ENCODE measurements at regions not wholly inside any gene's neighbourhood (a gene's known extent, or its start where the extent isn't known, plus 50 kb on each side); places are given as distances from the start of the nearest gene placed in this dataset.

DNA sequence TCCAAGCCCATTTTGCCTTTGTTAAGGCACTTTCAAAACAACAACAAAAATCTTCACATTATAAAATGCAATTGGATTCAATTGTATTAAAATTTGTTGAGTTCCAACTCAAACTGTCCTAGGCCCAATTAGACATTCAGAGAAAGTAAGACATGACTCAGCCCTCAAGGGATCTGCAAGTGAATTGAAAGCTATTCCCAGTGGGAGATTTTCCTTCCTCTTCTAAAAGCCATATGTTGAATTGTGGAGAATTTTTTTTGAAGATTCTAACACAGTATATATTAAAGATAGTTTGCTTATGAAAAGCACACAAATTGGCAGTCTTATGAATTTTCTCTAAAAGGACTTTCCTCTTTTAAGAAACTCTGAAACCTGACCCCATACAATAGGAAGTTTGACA, 268.0 kb upstream of the PARD3B start:
- no peaks in the 10 kb centered on the region for H3K9me3 Mint-ChIP-seq (ENCODE audit: low read depth)
- H3K36me3 Mint-ChIP-seq, result no peaks in the 10 kb centered on the region
- no peak overlapping the region for H3K4me3 Mint-ChIP-seq
- peaks cover 3% of the 10 kb centered on the region for H3K27me3 Mint-ChIP-seq
- no peaks in the 10 kb centered on the region for H3K4me1 Mint-ChIP-seq (ENCODE audit: low read depth)
- H3K27ac Mint-ChIP-seq, result no peak overlapping the region

DNA sequence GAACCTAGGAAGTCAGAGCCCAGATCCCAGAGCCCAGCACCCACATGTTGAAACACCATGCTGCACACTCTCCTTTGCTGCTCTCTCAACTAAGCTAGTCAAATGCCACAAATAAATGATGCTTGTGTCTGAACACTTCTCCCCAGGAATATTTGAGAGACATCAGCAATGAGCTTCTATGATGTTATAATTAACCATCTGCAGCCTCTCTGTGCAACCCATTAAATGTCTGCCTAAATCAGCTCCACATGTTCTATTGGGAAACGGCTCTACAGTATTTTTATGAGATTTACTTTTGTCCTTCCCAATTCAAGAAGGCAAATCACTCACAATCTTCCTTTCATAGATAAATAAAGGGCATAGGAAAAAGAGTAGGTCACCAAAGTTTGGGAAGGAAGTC, 266.8 kb upstream of the PARD3B start:
- H3K27me3 Mint-ChIP-seq, result peaks cover 3% of the 10 kb centered on the region
- no peaks in the 10 kb centered on the region for H3K9me3 Mint-ChIP-seq (ENCODE audit: low read depth)
- H3K4me3 Mint-ChIP-seq, result no peak overlapping the region
- no peak overlapping the region for H3K27ac Mint-ChIP-seq
- H3K36me3 Mint-ChIP-seq, result no peaks in the 10 kb centered on the region
- H3K4me1 Mint-ChIP-seq (ENCODE audit: low read depth), result no peaks in the 10 kb centered on the region

DNA sequence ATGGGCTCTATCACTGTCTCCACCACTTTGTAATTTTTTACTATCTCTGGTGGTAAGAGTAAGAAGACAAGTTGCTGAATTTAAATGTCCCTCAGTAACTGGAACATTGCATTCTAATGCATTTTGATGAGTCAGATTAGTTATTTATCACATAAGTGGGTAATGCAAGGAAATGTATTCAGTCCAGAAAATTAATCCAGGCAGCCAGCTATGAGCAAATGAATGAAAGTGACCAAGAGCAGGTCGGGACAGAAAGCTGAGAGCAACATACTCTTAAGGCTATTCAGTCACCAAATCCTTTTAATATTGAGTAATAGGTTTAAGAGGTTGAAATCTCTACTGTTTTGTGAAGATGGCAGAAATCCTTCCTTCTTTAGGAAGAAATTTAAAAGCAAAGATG, 265.5 kb upstream of the PARD3B start:
- Mint-ChIP-seq H3K27me3 (peaks cover 3% of the 10 kb centered on the region), H3K4me1 (ENCODE audit: low read depth) (no peaks in the 10 kb centered on the region), H3K27ac (no peak overlapping the region), H3K4me3 (no peak overlapping the region), H3K9me3 (ENCODE audit: low read depth) (no peaks in the 10 kb centered on the region), H3K36me3 (no peaks in the 10 kb centered on the region)

DNA sequence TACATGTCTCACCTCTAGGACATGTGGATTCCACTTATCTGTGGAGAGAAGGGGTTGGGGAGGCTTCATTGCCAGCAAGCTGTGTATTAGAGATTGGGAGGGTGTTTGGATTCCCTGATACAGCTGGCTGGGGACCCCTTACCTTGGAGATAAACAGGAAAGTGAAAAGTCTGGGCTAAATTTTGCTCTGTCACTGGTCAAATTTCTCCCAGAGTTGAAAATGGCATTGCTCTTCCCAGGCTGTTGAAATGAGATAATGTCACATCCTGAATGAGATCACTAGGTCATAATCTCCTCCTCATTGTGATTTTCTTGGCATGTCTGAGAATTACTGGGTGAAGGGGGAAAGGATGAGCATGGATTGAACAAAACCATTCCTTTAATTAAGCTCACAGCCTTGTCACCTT, 265.0 kb upstream of the PARD3B start:
- peaks cover 3% of the 10 kb centered on the region for H3K27me3 Mint-ChIP-seq
- H3K4me1 Mint-ChIP-seq (ENCODE audit: low read depth), result no peaks in the 10 kb centered on the region
- H3K36me3 Mint-ChIP-seq, result no peaks in the 10 kb centered on the region
- H3K4me3 Mint-ChIP-seq, result no peak overlapping the region
- no peak overlapping the region for H3K27ac Mint-ChIP-seq
- no peaks in the 10 kb centered on the region for H3K9me3 Mint-ChIP-seq (ENCODE audit: low read depth)

GRCh38 chr2:204282081-204282480, 263.2 kb upstream of the PARD3B start:
- Mint-ChIP-seq H3K36me3 (no peaks in the 10 kb centered on the region), H3K27me3 (peaks cover 6% of the 10 kb centered on the region), H3K9me3 (ENCODE audit: low read depth) (no peaks in the 10 kb centered on the region), H3K4me1 (ENCODE audit: low read depth) (no peaks in the 10 kb centered on the region), H3K4me3 (no peak overlapping the region), H3K27ac (no peak overlapping the region)

GRCh38 chr2:204282525-204282924, 262.8 kb upstream of the PARD3B start:
- peaks cover 6% of the 10 kb centered on the region for H3K27me3 Mint-ChIP-seq
- no peak overlapping the region for H3K4me3 Mint-ChIP-seq
- no peaks in the 10 kb centered on the region for H3K36me3 Mint-ChIP-seq
- no peaks in the 10 kb centered on the region for H3K4me1 Mint-ChIP-seq (ENCODE audit: low read depth)
- H3K27ac Mint-ChIP-seq, result no peak overlapping the region
- no peaks in the 10 kb centered on the region for H3K9me3 Mint-ChIP-seq (ENCODE audit: low read depth)

DNA sequence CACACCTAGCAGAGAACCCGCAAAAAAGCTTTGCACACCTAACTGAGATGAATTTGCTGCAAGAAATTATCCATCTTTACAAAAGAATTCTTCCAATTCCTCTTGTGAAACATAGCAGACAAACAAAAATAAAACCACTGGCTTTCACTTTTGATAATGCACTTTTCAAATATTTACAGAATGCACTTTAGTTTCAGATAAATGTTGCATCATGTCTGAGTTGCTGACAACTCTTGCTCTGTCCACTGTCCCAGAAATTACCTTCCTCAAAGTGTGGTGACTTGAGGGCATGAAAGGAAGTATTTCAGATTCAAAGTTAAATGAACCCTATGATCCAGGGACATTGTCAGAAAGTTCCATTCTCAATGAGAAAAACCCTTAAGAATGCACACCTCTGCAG, 256.2 kb upstream of the PARD3B start:
- no peaks in the 10 kb centered on the region for H3K9me3 Mint-ChIP-seq (ENCODE audit: low read depth)
- no peaks in the 10 kb centered on the region for H3K36me3 Mint-ChIP-seq
- H3K4me3 Mint-ChIP-seq, result no peak overlapping the region
- no peak overlapping the region for H3K27ac Mint-ChIP-seq
- no peaks in the 10 kb centered on the region for H3K4me1 Mint-ChIP-seq (ENCODE audit: low read depth)
- peaks cover 13% of the 10 kb centered on the region for H3K27me3 Mint-ChIP-seq

GRCh38 chr2:204292439-204292838, 252.8 kb upstream of the PARD3B start:
- Mint-ChIP-seq H3K27ac (no peak overlapping the region), H3K27me3 (peaks cover 13% of the 10 kb centered on the region), H3K9me3 (ENCODE audit: low read depth) (no peaks in the 10 kb centered on the region), H3K36me3 (no peaks in the 10 kb centered on the region), H3K4me1 (ENCODE audit: low read depth) (no peaks in the 10 kb centered on the region), H3K4me3 (no peak overlapping the region)

DNA sequence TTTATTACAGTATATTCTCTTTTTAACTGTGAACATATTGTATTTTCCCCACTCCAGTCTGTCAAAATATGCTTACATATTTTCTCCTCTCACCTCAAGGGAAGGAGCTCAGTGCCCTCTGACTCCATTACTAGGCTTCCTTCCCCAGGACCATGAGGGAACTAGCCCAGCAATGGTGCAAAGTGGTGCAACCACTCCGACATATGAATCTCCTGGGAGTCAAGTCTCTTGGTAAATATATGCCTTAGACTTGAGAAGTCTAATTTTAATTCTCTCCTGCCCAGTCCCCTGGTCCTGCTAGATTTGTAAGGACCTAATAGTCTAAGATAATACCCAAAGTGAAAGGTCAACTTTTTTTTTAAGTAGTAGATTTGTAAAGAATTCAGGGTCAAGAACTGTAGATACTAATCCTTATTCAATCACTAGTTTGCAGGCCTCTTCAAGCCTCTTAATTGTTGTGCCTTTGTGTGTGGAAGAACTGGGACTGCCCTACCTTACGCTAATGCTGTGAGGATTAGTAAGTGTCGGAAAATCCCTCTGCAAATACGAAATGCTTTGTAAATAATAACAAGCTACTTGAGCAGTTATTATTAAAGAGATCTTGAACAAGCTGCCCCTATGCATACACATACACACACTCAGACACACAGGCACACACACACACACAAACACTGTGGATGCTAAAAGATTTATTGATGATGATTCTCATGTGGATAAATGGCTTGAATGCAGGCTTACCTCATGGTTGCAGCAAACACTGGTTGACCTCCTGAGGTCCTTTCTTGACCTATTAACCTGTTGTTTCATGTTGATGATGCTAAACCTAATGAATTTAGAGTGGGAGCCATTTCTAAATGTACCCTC, 251.2 kb upstream of the PARD3B start:
- H3K4me3 Mint-ChIP-seq, result no peak overlapping the region
- peaks cover 5% of the 10 kb centered on the region for H3K27me3 Mint-ChIP-seq
- no peaks in the 10 kb centered on the region for H3K4me1 Mint-ChIP-seq (ENCODE audit: low read depth)
- H3K27ac Mint-ChIP-seq, result no peak overlapping the region
- H3K9me3 Mint-ChIP-seq (ENCODE audit: low read depth), result no peaks in the 10 kb centered on the region
- no peaks in the 10 kb centered on the region for H3K36me3 Mint-ChIP-seq

DNA sequence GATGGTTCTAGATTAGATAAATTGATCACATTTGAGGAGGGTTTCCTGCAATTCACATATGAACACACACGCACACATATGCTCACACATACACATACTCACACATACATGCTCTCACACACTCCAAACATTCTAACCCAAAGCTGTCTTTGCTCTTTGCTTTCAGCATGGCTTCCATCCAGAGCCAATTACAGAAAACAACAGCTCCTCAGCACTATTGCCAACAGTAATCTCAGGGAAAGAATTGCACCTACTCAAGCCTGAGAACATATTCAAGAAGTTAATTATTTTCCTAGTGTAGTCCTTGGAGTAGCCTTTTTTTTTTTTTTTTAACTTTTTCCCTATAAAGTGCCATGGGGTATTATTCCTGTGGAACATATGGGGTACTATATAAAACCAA, 246.9 kb upstream of the PARD3B start:
- Mint-ChIP-seq H3K27ac (no peak overlapping the region), H3K27me3 (peaks cover 5% of the 10 kb centered on the region), H3K4me1 (ENCODE audit: low read depth) (no peaks in the 10 kb centered on the region), H3K9me3 (ENCODE audit: low read depth) (no peaks in the 10 kb centered on the region), H3K36me3 (no peaks in the 10 kb centered on the region), H3K4me3 (no peak overlapping the region)

GRCh38 chr2:204299766-204300165, 245.5 kb upstream of the PARD3B start:
- Mint-ChIP-seq H3K9me3 (ENCODE audit: low read depth) (no peaks in the 10 kb centered on the region), H3K27ac (no peak overlapping the region), H3K4me3 (no peak overlapping the region), H3K36me3 (no peaks in the 10 kb centered on the region), H3K4me1 (ENCODE audit: low read depth) (no peaks in the 10 kb centered on the region), H3K27me3 (peaks cover 5% of the 10 kb centered on the region)

DNA sequence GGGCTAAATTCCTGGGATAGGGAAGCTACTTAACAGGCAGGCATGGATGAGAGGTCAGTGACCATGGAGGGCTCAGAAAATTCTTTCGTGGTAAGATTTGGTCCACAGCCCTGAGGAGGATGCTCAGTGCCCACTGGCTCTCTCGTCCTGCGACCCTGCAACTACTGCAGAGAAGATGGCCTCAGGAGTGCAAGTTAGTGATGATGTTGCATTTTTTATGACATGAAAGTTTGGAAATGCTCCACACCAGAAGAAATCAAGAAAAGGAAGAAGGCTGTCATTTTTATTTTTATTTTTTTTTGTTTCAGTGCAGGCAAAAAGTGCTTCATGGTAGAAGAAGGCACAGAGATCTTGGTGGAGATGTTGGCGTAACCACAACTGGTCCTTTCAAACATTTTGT, 238.6 kb upstream of the PARD3B start:
- Mint-ChIP-seq H3K27me3 (no peaks in the 10 kb centered on the region), H3K27ac (no peak overlapping the region), H3K4me1 (ENCODE audit: low read depth) (no peaks in the 10 kb centered on the region), H3K4me3 (no peak overlapping the region), H3K36me3 (no peaks in the 10 kb centered on the region), H3K9me3 (ENCODE audit: low read depth) (no peaks in the 10 kb centered on the region)

GRCh38 chr2:204312105-204312504, 233.2 kb upstream of the PARD3B start:
- Mint-ChIP-seq H3K36me3 (no peaks in the 10 kb centered on the region), H3K9me3 (ENCODE audit: low read depth) (no peaks in the 10 kb centered on the region), H3K4me1 (ENCODE audit: low read depth) (no peaks in the 10 kb centered on the region), H3K4me3 (no peak overlapping the region), H3K27me3 (peaks cover 2% of the 10 kb centered on the region), H3K27ac (no peak overlapping the region)

DNA sequence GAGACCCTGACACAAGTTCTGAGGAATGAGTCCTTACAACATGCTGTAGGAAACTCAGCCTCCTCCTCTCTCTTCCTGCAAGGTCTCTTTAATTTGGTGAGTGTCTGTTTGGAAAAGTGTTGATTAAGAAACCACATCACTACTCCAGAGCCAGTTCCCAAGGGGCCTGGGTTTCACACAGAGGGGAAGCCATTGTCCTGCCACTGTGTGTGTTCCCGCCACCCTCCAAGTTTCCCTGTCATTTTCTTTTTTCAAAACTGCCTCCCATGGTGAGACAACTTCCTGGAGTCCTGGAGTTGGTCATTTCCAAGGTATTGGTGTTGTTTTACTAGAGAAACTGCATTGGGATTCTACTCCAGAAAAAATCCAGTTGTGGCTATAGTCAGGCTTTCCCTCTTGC, 232.0 kb upstream of the PARD3B start:
- H3K27me3 Mint-ChIP-seq, result peaks cover 7% of the 10 kb centered on the region
- H3K27ac Mint-ChIP-seq, result no peak overlapping the region
- no peaks in the 10 kb centered on the region for H3K9me3 Mint-ChIP-seq (ENCODE audit: low read depth)
- no peaks in the 10 kb centered on the region for H3K36me3 Mint-ChIP-seq
- no peak overlapping the region for H3K4me3 Mint-ChIP-seq
- H3K4me1 Mint-ChIP-seq (ENCODE audit: low read depth), result no peaks in the 10 kb centered on the region

DNA sequence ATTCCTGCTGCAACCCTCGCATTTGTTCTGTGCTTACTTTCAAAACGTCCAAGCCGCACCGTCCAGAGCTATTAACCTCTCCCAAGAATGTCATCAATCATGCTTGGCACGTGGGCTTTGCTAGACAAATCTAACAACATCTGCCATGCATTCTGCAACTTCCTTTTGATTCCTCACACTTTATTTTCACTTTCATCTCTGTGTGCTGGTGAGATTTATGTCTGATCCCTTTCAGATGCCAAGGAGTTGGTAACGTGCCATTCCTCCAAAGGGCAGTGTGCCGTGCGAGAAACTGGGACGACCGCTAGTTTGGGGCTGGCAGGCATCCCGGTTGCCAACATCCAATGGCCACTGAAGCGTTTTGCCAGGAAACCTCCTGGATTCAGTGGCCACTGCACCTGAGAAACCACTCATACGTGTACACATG, 230.0 kb upstream of the PARD3B start:
- Mint-ChIP-seq H3K9me3 (ENCODE audit: low read depth) (no peaks in the 10 kb centered on the region), H3K4me3 (no peak overlapping the region), H3K36me3 (no peaks in the 10 kb centered on the region), H3K27me3 (peaks cover 10% of the 10 kb centered on the region), H3K4me1 (ENCODE audit: low read depth) (no peaks in the 10 kb centered on the region), H3K27ac (no peak overlapping the region)

- H3K9me3 Mint-ChIP-seq (ENCODE audit: low read depth), result no peaks in the 10 kb centered on the region
- no peak overlapping the region for H3K27ac Mint-ChIP-seq
- H3K4me3 Mint-ChIP-seq, result no peak overlapping the region
- no peaks in the 10 kb centered on the region for H3K4me1 Mint-ChIP-seq (ENCODE audit: low read depth)
- no peaks in the 10 kb centered on the region for H3K36me3 Mint-ChIP-seq
- peaks cover 12% of the 10 kb centered on the region for H3K27me3 Mint-ChIP-seq
Observed at GRCh38 chr2:204317640-204318039, 227.6 kb upstream of the PARD3B start.

All from activated naive CD8-positive, alpha-beta T cell (primary cell).